ENCODE measurements at regions not wholly inside any gene's neighbourhood (a gene's known extent, or its start where the extent isn't known, plus 50 kb on each side); places are given as distances from the start of the nearest gene placed in this dataset.

DNA sequence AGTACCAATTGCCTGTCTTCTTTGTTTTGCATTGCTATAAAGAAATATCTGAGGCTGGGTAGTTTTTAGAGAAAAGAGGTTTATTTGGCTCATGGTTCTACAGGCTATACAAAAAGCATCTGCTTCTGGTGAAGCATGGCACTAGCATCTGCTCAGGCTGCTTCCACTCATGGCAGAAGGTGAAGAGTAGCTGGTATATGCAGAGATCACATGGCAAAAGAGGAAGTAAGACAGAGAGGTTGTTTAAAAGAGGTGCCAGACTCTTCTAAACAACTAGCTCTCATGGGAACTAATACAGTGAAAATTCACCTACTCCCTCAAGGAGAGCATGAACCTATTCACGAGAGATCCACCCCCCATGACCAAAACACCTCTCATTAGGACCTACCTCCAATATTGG is 56.7 kb upstream of the GUCA2B start:
- DNase-seq, result no peak

- DNase-seq, result no peak
Observed at GRCh38 chr1:42089246-42089645, 64.0 kb upstream of the GUCA2B start.

- no peak for DNase-seq
Observed at GRCh38 chr1:42086146-42086545, 67.1 kb upstream of the GUCA2B start.

GRCh38 chr1:42085596-42085995 is 67.6 kb upstream of the GUCA2B start:
- DNase-seq, result no peak

DNA sequence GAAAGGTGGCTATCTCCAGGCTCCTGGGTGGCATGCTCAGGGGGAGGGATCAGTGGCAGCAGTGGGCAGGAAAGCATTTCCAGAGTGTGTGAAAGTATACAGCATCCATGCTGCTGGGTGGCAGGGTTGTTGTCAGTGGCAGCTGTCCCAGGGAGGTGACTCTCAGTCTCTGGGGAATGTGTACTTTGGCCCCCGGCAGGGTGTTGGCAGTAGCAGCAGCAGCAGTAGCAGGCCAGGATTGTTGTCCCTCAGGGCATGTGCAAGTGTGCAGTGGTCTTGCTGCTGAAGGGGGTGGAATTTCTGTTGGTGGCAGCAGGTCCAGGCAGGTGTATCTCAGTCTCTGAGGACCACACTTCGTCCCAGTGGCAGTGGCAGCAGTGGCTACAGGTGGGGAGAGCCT is 71.7 kb upstream of the GUCA2B start:
- DNase-seq, result no peak

DNA sequence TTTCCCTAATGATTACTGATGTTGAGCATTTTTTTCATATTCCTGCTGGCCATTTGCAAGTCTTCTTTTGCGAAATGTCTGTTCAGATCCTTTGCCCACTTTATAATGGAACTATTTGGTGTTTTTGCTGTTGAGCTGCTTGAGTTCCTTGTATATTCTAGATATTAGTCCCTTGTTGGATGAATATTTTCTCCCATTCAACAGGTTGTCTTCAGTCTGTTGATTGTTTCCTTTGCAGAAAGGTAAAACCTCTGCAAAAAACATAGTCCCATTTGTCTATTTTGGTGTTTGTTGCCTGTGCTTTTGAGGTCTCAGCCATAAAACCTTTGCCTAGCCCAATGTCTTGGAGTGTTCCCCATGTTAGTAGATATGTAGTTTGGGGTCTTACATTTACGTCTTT is 78.0 kb upstream of the GUCA2B start:
- DNase-seq, result no peak

GRCh38 chr1:42070996-42071395 is 82.2 kb upstream of the GUCA2B start:
- no peak for DNase-seq

DNA sequence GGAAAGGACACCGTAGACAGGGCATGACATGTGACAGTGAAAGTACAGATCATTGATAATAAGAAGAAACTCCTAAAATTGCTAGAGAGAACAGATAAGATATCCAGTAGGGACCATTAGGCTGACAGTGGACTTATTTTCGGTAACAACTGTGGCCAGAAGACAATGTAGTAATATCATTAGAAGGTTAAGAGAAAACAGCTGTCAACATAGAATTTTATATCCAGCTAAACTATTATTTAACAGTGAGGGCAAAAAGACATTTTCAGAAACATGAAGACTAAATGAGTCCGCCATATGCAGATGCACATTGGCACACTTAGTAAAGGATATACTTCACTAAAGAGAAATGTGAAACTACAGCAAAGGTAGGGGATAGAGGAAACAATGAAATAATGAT is 95.4 kb upstream of the GUCA2B start:
- no peak for DNase-seq

DNA sequence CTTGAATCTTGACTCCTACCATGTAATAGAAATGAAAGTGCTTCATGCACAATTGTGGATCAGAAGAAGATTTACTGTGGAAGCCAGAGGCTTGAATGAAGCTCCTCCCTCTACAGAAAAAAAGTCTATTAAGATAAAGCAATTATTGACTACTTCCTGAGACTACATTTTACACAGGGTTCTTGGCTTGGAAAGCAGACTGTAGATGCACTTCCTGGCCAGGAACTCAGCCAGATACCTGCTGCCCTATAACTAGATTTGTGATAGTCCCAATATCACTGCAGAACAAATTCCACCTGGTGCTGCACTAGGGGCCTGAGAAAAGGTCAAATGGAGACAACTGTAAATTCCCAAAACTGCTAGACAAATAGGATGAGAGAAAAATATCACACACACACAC is 96.8 kb upstream of the GUCA2B start:
- no peak for DNase-seq

DNA sequence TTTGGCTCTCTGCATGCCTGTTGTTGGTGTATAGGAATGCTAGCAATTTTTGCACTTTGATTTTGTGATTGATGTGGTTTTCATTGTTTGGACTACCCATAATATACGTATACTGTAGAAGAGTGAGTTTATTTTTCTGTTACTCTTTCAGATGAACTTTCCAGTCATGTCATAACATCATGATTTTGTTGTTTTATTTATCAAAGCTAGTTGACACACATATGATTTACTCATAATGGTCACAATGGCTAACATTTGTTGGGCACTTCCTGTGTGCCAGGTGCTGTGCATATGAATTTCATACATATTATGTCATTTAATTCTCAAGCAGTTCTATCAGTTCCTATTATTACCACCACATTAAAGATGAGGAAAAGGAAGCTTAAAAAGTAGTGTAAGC is 98.1 kb upstream of the GUCA2B start:
- DNase-seq, result no peak

GRCh38 chr1:42052072-42052699 is 101.0 kb upstream of the GUCA2B start:
- DNase-seq, result no peak

- no peak for DNase-seq
Observed at GRCh38 chr1:42047508-42047880, 105.7 kb upstream of the GUCA2B start.

GRCh38 chr1:42046761-42047507 is 106.3 kb upstream of the GUCA2B start:
- no peak for DNase-seq

- no peak for DNase-seq
Observed at GRCh38 chr1:42044346-42044745, 108.9 kb upstream of the GUCA2B start.

DNA sequence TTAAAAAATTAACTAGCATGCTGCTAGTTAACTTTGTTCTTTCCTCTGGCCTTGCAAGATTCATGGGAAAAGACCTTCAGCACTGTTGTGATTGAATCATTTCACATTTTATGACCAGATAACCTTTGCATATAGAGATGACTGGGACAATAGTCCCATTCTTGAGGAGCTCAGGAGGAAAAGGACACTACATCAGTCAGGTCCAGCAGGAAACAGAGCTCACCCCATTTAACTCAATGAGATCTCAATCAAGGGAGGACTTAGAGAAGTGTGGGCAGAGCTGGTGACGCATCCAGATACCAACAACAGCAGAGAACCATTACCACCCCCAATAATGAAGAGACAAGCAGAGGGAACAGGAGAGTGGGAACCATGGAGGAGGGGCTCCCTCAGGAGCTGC is 109.4 kb upstream of the GUCA2B start:
- DNase-seq, result no peak

DNA sequence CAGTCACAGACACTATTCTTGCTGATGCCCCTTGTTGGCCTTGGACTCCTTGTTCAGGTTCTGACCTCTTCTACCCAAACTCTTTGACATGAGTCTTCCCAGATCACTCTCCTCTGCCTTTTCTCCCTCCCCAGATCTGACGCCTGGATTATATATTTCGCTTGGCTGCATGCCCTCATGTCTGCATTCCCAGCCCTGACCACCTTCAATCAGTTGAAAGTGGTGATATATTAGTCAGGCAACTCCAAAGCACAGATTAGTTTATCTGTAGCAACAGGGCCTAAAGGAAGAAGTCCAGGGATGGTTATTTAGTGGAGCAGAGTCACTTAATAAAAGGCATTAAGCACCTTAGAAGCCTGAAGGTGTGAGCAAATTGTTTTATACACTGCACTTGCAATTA is 110.0 kb upstream of the GUCA2B start:
- DNase-seq, result no peak

DNA sequence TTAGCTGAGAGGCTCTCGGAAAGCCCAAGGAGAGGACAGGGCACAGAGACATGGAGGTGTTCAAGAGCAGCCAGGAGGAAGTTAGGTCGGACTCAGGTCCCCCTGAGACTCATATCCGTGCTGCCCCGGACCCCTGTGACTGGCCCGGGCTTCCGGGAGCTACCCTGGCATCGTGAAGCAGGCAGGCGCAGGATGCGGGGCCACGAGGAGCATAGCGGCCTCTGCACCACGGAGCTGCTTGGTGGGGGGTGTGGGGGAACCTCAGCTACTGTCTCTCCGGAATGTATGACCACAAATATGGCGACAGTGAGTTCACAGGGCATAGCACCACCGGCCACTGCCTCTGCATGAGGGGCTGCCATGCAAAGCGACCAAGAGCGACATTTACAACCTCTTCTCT is 112.2 kb upstream of the GUCA2B start:
- no peak for DNase-seq

- no peak for DNase-seq
Observed at GRCh38 chr1:42040159-42040558, 113.1 kb upstream of the GUCA2B start.

DNA sequence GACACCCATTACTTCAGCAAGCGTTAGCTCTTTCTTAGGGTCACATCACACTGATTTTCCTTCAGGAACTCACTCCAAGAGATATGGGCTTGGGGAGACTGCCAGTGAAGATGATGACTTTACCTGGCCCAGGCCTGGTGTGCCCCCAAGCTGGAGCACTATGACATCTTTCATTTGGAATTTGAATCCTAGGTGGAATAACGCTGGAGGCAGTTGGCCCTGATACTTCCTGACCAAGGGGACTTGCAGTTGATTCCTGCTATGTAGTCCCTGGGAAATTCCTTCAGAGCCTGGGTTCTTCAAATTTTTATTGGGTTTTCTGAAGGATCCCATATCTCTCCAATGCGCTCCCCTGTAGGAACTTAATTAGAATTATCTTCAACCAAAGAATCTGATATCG is 114.9 kb upstream of the GUCA2B start:
- DNase-seq, result no peak

- no peak for DNase-seq
Observed at GRCh38 chr1:42037586-42037985, 115.6 kb upstream of the GUCA2B start.

DNA sequence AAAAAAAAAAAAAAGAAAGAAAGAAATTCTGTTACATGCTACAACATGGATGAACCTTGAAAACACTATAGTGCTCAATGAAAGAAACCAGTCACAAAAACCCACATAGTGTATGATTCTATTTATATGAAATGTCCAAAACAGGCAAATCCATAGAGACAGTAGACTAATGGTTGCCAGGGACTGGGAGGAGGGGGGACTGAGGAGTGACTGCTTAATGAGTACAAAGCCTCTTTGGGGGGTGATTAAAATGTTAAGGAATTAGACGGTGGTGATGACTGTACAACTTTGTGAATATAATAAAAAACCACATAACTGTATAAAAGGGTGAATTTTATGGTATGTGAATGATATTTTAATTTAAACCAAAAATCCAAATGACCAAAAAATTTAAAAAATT is 116.0 kb upstream of the GUCA2B start:
- no peak for DNase-seq

DNA sequence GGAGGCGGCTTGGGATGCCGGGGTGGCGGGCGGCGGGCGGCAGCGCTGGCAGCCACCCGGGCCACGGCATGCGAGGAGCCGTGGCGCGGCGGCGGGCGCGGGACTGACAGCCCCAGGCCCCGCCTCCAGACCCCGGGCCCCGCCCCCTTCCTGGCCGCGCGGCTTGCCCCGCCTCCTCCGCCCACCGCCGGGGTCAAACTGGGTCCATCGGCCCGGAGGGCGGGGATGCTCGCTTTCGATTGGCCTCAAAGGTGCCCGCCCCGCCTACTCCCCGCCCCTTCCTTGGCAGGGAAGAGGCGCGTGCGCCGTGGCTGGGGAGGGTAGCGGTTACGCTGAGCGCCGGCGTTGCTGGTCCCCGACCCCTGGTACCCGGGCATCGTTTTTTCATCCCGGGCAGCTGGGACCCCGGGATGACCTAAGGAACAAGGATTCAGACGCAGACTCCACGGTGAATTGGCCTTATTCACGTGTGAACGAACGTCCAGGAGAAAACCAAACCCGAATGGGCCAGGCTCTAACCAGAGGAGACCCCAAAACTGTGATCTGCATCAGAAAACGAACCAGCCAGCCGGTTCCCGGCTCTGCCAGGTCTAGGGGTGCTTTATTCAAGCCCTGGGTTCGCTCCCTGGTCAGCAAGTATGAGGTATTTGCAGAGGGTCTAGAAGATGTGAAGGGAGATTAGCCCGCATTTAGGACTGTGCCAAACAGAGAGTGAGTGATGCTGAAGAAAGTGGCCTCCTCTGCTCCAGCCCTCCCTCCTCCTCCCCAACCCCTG is 117.2 kb upstream of the GUCA2B start:
- DNase-seq, result peak; percentile 98

- peak; percentile 22 to 32 for DNase-seq
Observed at GRCh38 chr1:42035205-42035829, 116.6 kb upstream of the HIVEP3 start.

DNA sequence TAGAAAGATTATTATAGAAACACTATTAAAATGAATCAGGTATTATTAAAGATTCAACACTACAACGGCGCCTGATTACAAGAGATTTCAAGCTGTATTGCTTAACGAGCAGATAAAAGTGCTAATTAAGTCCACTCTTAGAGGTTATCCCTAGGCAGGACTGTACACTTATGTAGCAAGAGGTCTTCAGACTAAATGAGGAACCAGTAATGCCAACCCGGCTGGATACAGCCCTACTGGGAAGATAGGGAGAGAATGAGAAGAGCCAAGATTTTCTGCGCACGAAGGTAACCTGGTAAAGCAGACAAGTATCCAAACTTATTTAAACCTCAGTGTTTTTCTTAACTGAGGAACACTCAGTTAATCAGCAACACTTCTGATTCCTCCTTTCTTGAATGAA is 115.7 kb upstream of the HIVEP3 start:
- no peak for DNase-seq

Data from activated CD4-positive, alpha-beta T cell treated with anti-CD3 and anti-CD28 coated beads, Interleukin-2, amount 50 U/mL, for 4 hours (primary cell).